Stimulated activated naive B cell treated with anti-CD40 and anti-IgM and Interleukin-4, amounts not matched to agents 10 μg/mL and 1 μg/mL and 100 μg/mL, for 72 hours (primary cell): ENCODE measurements at regions not wholly inside any gene's neighbourhood (a gene's known extent, or its start where the extent isn't known, plus 50 kb on each side); places are given as distances from the start of the nearest gene placed in this dataset.

Experiments used
- ATAC-seq, 2 donors: fragments of 150-1000 bp; cut with Tn5 transposase; replicated peaks; 2 replicates each; pipeline ENCODE4 v1.10.0; 2021; ENCODE audit warnings: moderate library complexity in 1 of 2
- DNase-seq: peaks from one replicate; pipeline ENCODE4 v3.0.0; 2021
- H3K27ac Mint-ChIP-seq: one replicate; pipeline ENCODE4 v1.8.0; 2022; ENCODE audit warnings: mild to moderate bottlenecking, mixed read lengths
- H3K27me3 Mint-ChIP-seq, 2 donors: one replicate each; pipeline ENCODE4 v1.8.0; 2022; ENCODE audit warnings: mixed read lengths in 2 of 2
- H3K36me3 Mint-ChIP-seq, 2 donors: one replicate each; pipeline ENCODE4 v1.8.0; 2022; ENCODE audit warnings: mixed read lengths in 2 of 2, mild to moderate bottlenecking in 1 of 2
- H3K4me1 Mint-ChIP-seq, 2 donors: one replicate each; pipeline ENCODE4 v1.8.0; 2022; ENCODE audit warnings: mixed read lengths in 2 of 2, mild to moderate bottlenecking in 1 of 2
- H3K4me3 Mint-ChIP-seq, 2 donors: one replicate each; pipeline ENCODE4 v1.8.0; 2022; ENCODE audit warnings: mild to moderate bottlenecking in 2 of 2, mixed read lengths in 2 of 2, moderate library complexity in 1 of 2
- H3K9me3 Mint-ChIP-seq, 2 donors: one replicate each; pipeline ENCODE4 v1.8.0; 2022; ENCODE audit warnings: mixed read lengths in 2 of 2, mild to moderate bottlenecking in 1 of 2

- Mint-ChIP-seq H3K27me3 (peaks cover 0 to 4% of the 10 kb centered on the region in 2 donors), H3K9me3 (peaks cover 8 to 10% of the 10 kb centered on the region in 2 donors), H3K4me3 (no peak overlapping the region), H3K4me1 (no peaks in the 10 kb centered on the region), H3K27ac (no peak overlapping the region), H3K36me3 (no peaks in the 10 kb centered on the region)
- ATAC-seq (no peak), DNase-seq (no peak)
Observed at GRCh38 chr9:23543419-23543818, 282.6 kb downstream of the ELAVL2 start.

- Mint-ChIP-seq H3K36me3 (no peaks in the 10 kb centered on the region), H3K27ac (no peak overlapping the region), H3K4me3 (no peak overlapping the region), H3K9me3 (peaks cover 8 to 10% of the 10 kb centered on the region in 2 donors), H3K27me3 (no peaks in the 10 kb centered on the region), H3K4me1 (no peaks in the 10 kb centered on the region)
- ATAC-seq (no peak), DNase-seq (no peak)
Observed at GRCh38 chr9:23545728-23546127, 280.3 kb downstream of the ELAVL2 start.

GRCh38 chr9:23551311-23551721 lies 274.7 kb downstream of the ELAVL2 start:
- Mint-ChIP-seq H3K27me3 (no peaks in the 10 kb centered on the region), H3K27ac (no peak overlapping the region), H3K36me3 (no peaks in the 10 kb centered on the region), H3K9me3 (peaks cover 8% of the 10 kb centered on the region in 2 donors), H3K4me1 (no peaks in the 10 kb centered on the region), H3K4me3 (no peak overlapping the region)
- ATAC-seq (no peak), DNase-seq (no peak)

GRCh38 chr9:23551929-23552707 lies 273.9 kb downstream of the ELAVL2 start:
- ATAC-seq, result peak in 1 of 2 donors; percentile 50
- Mint-ChIP-seq H3K9me3 (peaks cover 6 to 7% of the 10 kb centered on the region in 2 donors), H3K4me3 (no peak overlapping the region), H3K27ac (no peak overlapping the region), H3K36me3 (no peaks in the 10 kb centered on the region), H3K4me1 (no peaks in the 10 kb centered on the region), H3K27me3 (no peaks in the 10 kb centered on the region)
- DNase-seq, result no peak

GRCh38 chr9:23552876-23553601 lies 273.0 kb downstream of the ELAVL2 start:
- H3K36me3 Mint-ChIP-seq, result no peaks in the 10 kb centered on the region
- H3K27ac Mint-ChIP-seq, result no peak overlapping the region
- no peaks in the 10 kb centered on the region for H3K27me3 Mint-ChIP-seq
- ATAC-seq (no peak), DNase-seq (no peak)
- no peaks in the 10 kb centered on the region for H3K4me1 Mint-ChIP-seq
- no peak overlapping the region for H3K4me3 Mint-ChIP-seq
- peaks cover 5% of the 10 kb centered on the region in 2 donors for H3K9me3 Mint-ChIP-seq

- no peak for DNase-seq
- ATAC-seq, result no peak
- no peaks in the 10 kb centered on the region for H3K36me3 Mint-ChIP-seq
- H3K4me1 Mint-ChIP-seq, result no peaks in the 10 kb centered on the region
- H3K9me3 Mint-ChIP-seq, result peaks cover 5% of the 10 kb centered on the region in 2 donors
- H3K27ac Mint-ChIP-seq, result no peak overlapping the region
- no peaks in the 10 kb centered on the region for H3K27me3 Mint-ChIP-seq
- no peak overlapping the region for H3K4me3 Mint-ChIP-seq
Observed at GRCh38 chr9:23554686-23555085, 271.4 kb downstream of the ELAVL2 start.

- Mint-ChIP-seq H3K4me3 (no peak overlapping the region), H3K27ac (no peak overlapping the region), H3K36me3 (no peaks in the 10 kb centered on the region), H3K4me1 (no peaks in the 10 kb centered on the region), H3K27me3 (no peaks in the 10 kb centered on the region), H3K9me3 (peaks cover 5% of the 10 kb centered on the region in 2 donors)
- ATAC-seq, result no peak
- DNase-seq, result no peak
Observed at GRCh38 chr9:23555851-23556250, 270.2 kb downstream of the ELAVL2 start.

GRCh38 chr9:23556459-23556858 lies 269.6 kb downstream of the ELAVL2 start:
- no peak overlapping the region for H3K4me3 Mint-ChIP-seq
- H3K27me3 Mint-ChIP-seq, result no peaks in the 10 kb centered on the region
- ATAC-seq (no peak), DNase-seq (no peak)
- H3K9me3 Mint-ChIP-seq, result peaks cover 5% of the 10 kb centered on the region in 2 donors
- H3K27ac Mint-ChIP-seq, result no peak overlapping the region
- H3K4me1 Mint-ChIP-seq, result no peaks in the 10 kb centered on the region
- no peaks in the 10 kb centered on the region for H3K36me3 Mint-ChIP-seq

- Mint-ChIP-seq H3K36me3 (no peaks in the 10 kb centered on the region), H3K27ac (no peak overlapping the region), H3K4me3 (no peak overlapping the region), H3K27me3 (no peaks in the 10 kb centered on the region), H3K4me1 (no peaks in the 10 kb centered on the region), H3K9me3 (peaks cover 8 to 9% of the 10 kb centered on the region in 2 donors)
- DNase-seq (no peak), ATAC-seq (no peak)
Observed at GRCh38 chr9:23557689-23558088, 268.4 kb downstream of the ELAVL2 start.

- Mint-ChIP-seq H3K9me3 (peaks cover 10 to 12% of the 10 kb centered on the region in 2 donors), H3K36me3 (no peaks in the 10 kb centered on the region), H3K27ac (no peak overlapping the region), H3K27me3 (no peaks in the 10 kb centered on the region), H3K4me1 (no peaks in the 10 kb centered on the region), H3K4me3 (no peak overlapping the region)
- no peak for DNase-seq
- no peak for ATAC-seq
Observed at GRCh38 chr9:23559522-23559921, 266.5 kb downstream of the ELAVL2 start.

GRCh38 chr9:23563517-23563916 lies 262.5 kb downstream of the ELAVL2 start:
- Mint-ChIP-seq H3K27ac (no peak overlapping the region), H3K36me3 (no peaks in the 10 kb centered on the region), H3K4me3 (no peak overlapping the region), H3K9me3 (peaks cover 5 to 7% of the 10 kb centered on the region in 2 donors), H3K4me1 (no peaks in the 10 kb centered on the region), H3K27me3 (no peaks in the 10 kb centered on the region)
- DNase-seq, result no peak
- no peak for ATAC-seq

- ATAC-seq (no peak), DNase-seq (no peak)
- no peak overlapping the region for H3K27ac Mint-ChIP-seq
- H3K36me3 Mint-ChIP-seq, result no peaks in the 10 kb centered on the region
- H3K4me3 Mint-ChIP-seq, result no peak overlapping the region
- no peaks in the 10 kb centered on the region for H3K4me1 Mint-ChIP-seq
- H3K27me3 Mint-ChIP-seq, result no peaks in the 10 kb centered on the region
- peaks cover 2 to 3% of the 10 kb centered on the region in 2 donors for H3K9me3 Mint-ChIP-seq
Observed at GRCh38 chr9:23567516-23568165, 258.4 kb downstream of the ELAVL2 start.

- H3K36me3 Mint-ChIP-seq, result no peaks in the 10 kb centered on the region
- ATAC-seq (peak; percentile 77 to 79), DNase-seq (no peak)
- H3K4me1 Mint-ChIP-seq, result no peaks in the 10 kb centered on the region
- H3K27ac Mint-ChIP-seq, result no peak overlapping the region
- peaks cover 0 to under 1% of the 10 kb centered on the region in 2 donors for H3K9me3 Mint-ChIP-seq
- no peaks in the 10 kb centered on the region for H3K27me3 Mint-ChIP-seq
- H3K4me3 Mint-ChIP-seq, result no peak overlapping the region
Observed at GRCh38 chr9:23571414-23572104, 254.5 kb downstream of the ELAVL2 start.

- no peaks in the 10 kb centered on the region for H3K36me3 Mint-ChIP-seq
- no peak overlapping the region for H3K4me3 Mint-ChIP-seq
- H3K27ac Mint-ChIP-seq, result no peak overlapping the region
- no peaks in the 10 kb centered on the region for H3K4me1 Mint-ChIP-seq
- no peak for ATAC-seq
- H3K9me3 Mint-ChIP-seq, result peaks cover 0 to 4% of the 10 kb centered on the region in 2 donors
- H3K27me3 Mint-ChIP-seq, result no peaks in the 10 kb centered on the region
- DNase-seq, result no peak
Observed at GRCh38 chr9:23573800-23574199, 252.2 kb downstream of the ELAVL2 start.
